Parathyroid adenoma (tissue), 2 donors: ENCODE measurements at regions not wholly inside any gene's neighbourhood (a gene's known extent, or its start where the extent isn't known, plus 50 kb on each side); places are given as distances from the start of the nearest gene placed in this dataset.

Experiments used
- H2AFZ ChIP-seq: fragments of 300-600 bp; sonication (generic); one replicate; pipeline ENCODE4 v1.7.0; 2017; ENCODE audit warnings: antibody characterized with exemption, mild to moderate bottlenecking
- H3K27ac ChIP-seq: fragments of 300-600 bp; sonication (generic); one replicate; pipeline ENCODE4 v1.7.0; 2017
- H3K27me3 ChIP-seq: fragments of 300-600 bp; sonication (generic); one replicate; pipeline ENCODE4 v1.7.0; 2017; ENCODE audit warnings: low read length; ENCODE audit not compliant: control insufficient read depth, insufficient read depth
- H3K36me3 ChIP-seq: fragments of 300-600 bp; sonication (generic); one replicate; pipeline ENCODE4 v1.7.0; 2017; ENCODE audit warnings: low read length; ENCODE audit not compliant: control insufficient read depth, insufficient read depth
- H3K4me1 ChIP-seq: fragments of 300-600 bp; sonication (generic); one replicate; pipeline ENCODE4 v1.7.0; 2017; ENCODE audit warnings: control low read depth
- H3K4me2 ChIP-seq: fragments of 300-600 bp; sonication (generic); one replicate; pipeline ENCODE4 v1.7.0; 2017; ENCODE audit warnings: low read length
- H3K4me3 ChIP-seq: fragments of 300-600 bp; sonication (generic); one replicate; pipeline ENCODE4 v1.7.0; 2017; ENCODE audit warnings: low read depth, low read length
- H3K79me2 ChIP-seq: fragments of 300-600 bp; sonication (generic); one replicate; pipeline ENCODE4 v1.7.0; 2017; ENCODE audit warnings: control low read depth
- H3K9ac ChIP-seq: fragments of 300-600 bp; sonication (generic); one replicate; pipeline ENCODE4 v1.7.0; 2017; ENCODE audit warnings: mild to moderate bottlenecking
- H3K9me3 ChIP-seq: fragments of 300-600 bp; sonication (generic); one replicate; pipeline ENCODE4 v1.7.0; 2017; ENCODE audit warnings: low read length; ENCODE audit not compliant: control insufficient read depth
- TF ChIP-seq, protein P1 (sequence below): fragments of 300-600 bp; sonication (generic); IDR thresholded peaks from one replicate; pipeline ENCODE4 v1.7.0; 2017; ENCODE audit warnings: antibody characterized with exemption, mild to moderate bottlenecking
- donor health status: primary hyperparathyroidism.

DNA sequence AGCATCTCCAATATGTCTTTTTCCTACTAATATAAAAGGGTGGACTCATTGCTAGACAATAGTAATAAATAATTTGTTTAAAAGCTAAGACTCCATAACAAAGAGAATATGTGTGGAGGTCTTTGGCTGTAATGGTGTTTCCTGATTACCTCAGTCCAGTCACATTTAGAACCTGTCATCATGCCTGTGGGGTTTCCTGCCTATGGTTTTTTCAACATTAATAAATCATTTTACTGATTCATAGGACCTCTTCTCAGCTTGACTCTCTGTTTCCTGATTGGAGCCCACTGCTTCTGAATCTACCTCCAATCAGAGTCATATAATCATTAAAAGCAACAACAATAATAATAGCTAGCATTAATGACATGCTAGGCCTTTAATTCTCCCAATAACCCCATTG is 52.4 kb upstream of the GNAI1 start:
- H3K4me1 ChIP-seq: no peaks in the 10 kb centered on the region
- no peaks in the 10 kb centered on the region for H3K27me3 ChIP-seq
- no peaks in the 10 kb centered on the region for H3K9me3 ChIP-seq
- TF ChIP-seq, protein P1, sequence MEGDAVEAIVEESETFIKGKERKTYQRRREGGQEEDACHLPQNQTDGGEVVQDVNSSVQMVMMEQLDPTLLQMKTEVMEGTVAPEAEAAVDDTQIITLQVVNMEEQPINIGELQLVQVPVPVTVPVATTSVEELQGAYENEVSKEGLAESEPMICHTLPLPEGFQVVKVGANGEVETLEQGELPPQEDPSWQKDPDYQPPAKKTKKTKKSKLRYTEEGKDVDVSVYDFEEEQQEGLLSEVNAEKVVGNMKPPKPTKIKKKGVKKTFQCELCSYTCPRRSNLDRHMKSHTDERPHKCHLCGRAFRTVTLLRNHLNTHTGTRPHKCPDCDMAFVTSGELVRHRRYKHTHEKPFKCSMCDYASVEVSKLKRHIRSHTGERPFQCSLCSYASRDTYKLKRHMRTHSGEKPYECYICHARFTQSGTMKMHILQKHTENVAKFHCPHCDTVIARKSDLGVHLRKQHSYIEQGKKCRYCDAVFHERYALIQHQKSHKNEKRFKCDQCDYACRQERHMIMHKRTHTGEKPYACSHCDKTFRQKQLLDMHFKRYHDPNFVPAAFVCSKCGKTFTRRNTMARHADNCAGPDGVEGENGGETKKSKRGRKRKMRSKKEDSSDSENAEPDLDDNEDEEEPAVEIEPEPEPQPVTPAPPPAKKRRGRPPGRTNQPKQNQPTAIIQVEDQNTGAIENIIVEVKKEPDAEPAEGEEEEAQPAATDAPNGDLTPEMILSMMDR: no peak
- no peaks in the 10 kb centered on the region for H3K79me2 ChIP-seq
- no peak overlapping the region for H2AFZ ChIP-seq
- H3K4me2 ChIP-seq: no peak overlapping the region
- no peaks in the 10 kb centered on the region for H3K36me3 ChIP-seq
- no peak overlapping the region for H3K4me3 ChIP-seq
- no peak overlapping the region for H3K9ac ChIP-seq
- no peak overlapping the region for H3K27ac ChIP-seq

DNA sequence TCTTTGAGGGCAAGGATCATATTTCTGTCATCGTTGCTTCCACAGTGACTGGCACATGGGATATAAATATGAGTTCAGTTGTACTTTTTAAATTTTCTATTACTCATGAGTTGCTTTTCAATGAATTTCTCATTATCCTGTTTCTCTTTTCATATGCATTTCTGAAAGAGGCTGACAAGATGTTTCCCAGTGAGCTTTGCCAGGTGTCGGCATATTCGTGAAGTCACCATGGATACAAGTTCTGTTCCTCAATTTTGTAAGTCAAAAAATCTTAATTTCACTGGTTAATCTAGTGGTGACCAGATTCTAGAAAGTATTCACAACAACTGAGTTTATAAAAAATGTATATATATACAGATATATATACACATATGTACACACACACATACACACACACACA is 55.7 kb upstream of the GNAI1 start:
- no peak overlapping the region for H3K27ac ChIP-seq
- H3K27me3 ChIP-seq: no peaks in the 10 kb centered on the region
- peak overlapping the region; percentile 50 for H3K4me3 ChIP-seq
- no peaks in the 10 kb centered on the region for H3K36me3 ChIP-seq
- no peak overlapping the region for H2AFZ ChIP-seq
- TF ChIP-seq, protein P1: no peak
- no peaks in the 10 kb centered on the region for H3K79me2 ChIP-seq
- no peaks in the 10 kb centered on the region for H3K9me3 ChIP-seq
- H3K9ac ChIP-seq: no peak overlapping the region
- no peaks in the 10 kb centered on the region for H3K4me1 ChIP-seq
- H3K4me2 ChIP-seq: no peak overlapping the region

DNA sequence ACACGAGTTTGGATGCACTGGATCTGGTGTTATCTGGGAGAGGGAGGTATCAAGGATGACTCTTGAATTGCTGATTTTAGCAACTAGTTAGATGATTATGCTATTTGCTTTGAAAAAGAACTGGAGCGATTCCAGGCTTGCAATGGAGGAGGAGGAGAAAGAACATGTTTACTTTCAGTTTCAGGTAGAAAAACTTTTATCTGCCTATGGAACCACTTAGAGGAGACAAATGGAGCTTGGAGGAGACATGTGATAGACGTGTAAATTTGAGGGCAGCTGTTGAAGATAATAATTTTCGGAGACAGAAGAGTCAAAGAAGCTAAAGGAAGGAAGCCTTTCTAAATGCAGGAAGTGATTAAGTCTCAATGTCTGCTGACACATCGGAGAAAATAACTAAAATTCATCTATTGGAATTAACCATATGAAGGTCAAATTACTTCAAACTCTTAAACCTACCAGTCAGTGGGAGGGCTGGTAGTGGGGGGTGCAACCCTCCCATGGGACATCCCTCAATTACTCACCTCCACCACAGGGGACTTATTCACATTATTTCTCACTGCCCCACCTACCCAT is 56.4 kb upstream of the GNAI1 start:
- Histone ChIP-seq H3K9ac (no peak overlapping the region), H3K27ac (no peak overlapping the region), H3K79me2 (no peaks in the 10 kb centered on the region), H3K27me3 (no peaks in the 10 kb centered on the region), H3K4me3 (peak overlapping the region; percentile 50), H3K4me2 (peak overlapping the region; percentile 84), H3K36me3 (no peaks in the 10 kb centered on the region), H3K4me1 (no peaks in the 10 kb centered on the region), H2AFZ (peak overlapping the region; percentile 45), H3K9me3 (no peaks in the 10 kb centered on the region)
- TF ChIP-seq, protein P1: no peak

DNA sequence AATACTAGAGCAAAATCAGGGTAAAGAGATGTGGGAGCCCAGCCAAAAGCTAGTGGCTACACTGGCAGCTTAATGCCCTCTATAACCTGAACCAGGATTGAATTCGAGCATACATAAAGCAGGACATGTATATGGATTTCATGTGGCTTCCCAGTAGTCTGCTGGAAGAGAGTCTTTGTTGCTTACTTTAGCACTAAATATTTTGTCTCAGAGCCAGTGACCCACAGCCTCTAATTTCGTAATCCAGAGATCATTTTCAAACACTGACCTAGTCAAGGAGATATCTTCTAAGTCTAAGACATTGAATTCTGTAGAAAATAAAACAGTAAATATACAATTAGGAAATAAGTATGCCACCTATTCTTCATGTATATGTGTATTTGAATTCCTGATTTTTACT is 64.2 kb upstream of the GNAI1 start:
- H3K4me1 ChIP-seq: peaks cover 4% of the 10 kb centered on the region
- H3K27me3 ChIP-seq: no peaks in the 10 kb centered on the region
- no peak overlapping the region for H3K4me3 ChIP-seq
- TF ChIP-seq, protein P1: no peak
- H3K79me2 ChIP-seq: no peaks in the 10 kb centered on the region
- H3K9me3 ChIP-seq: no peaks in the 10 kb centered on the region
- H3K27ac ChIP-seq: peak overlapping the region; percentile 22
- peak overlapping the region; percentile 59 for H2AFZ ChIP-seq
- no peak overlapping the region for H3K9ac ChIP-seq
- no peaks in the 10 kb centered on the region for H3K36me3 ChIP-seq
- peak overlapping the region; percentile 37 for H3K4me2 ChIP-seq

DNA sequence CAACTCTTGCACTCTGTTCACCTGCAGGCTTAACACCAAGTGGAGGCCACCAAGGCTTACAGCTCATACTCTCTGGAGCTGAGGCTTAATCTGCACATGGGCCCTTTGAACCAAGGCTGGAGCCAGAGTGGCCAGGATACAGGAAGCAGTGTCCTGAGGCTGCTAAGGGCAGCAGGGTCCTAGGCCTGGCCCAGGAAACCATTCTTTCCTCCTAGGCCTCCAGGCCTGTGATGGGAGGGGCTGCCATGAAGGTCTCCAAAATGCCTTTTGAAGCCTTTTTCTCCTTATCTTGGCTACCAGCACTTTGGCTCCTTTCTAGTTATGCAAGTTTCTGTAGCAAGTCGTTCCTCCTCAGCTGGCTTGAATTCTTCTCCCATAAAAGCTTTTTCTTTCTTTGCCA is 68.0 kb upstream of the GNAI1 start:
- Histone ChIP-seq H3K36me3 (no peaks in the 10 kb centered on the region), H3K4me1 (peaks cover 4% of the 10 kb centered on the region), H3K4me3 (no peak overlapping the region), H3K4me2 (no peak overlapping the region), H2AFZ (no peak overlapping the region), H3K9ac (no peak overlapping the region), H3K27me3 (no peaks in the 10 kb centered on the region), H3K79me2 (no peaks in the 10 kb centered on the region), H3K27ac (no peak overlapping the region), H3K9me3 (no peaks in the 10 kb centered on the region)
- TF ChIP-seq, protein P1: no peak
